Adrenal gland (tissue), 9 donors: ENCODE measurements at regions not wholly inside any gene's neighbourhood (a gene's known extent, or its start where the extent isn't known, plus 50 kb on each side); places are given as distances from the start of the nearest gene placed in this dataset.

ENCODE experiments used
- DNase-seq, 7 donors: peaks; one replicate each; pipeline ENCODE4 v3.0.0-alpha.2; 2019 to 2020
- H3K27ac ChIP-seq, 5 donors: fragments of 200-600 bp; sonication (generic) in 4 of 5; 1 replicate in 3 of 5; 2 replicates in 2 of 5; pipeline versions ENCODE4 v1.5.1 to v1.8.0; 2016 to 2020; ENCODE audit warnings: mild to moderate bottlenecking in 1 of 5
- H3K27me3 ChIP-seq: fragments of 200-600 bp; 2 replicates; pipeline ENCODE4 v1.8.0; 2021
- H3K36me3 ChIP-seq, 2 donors: fragments of 200-600 bp; replicated peaks in 1 of 2; 1 replicate in 1 of 2; 2 replicates in 1 of 2; pipeline versions ENCODE4 v1.5.1 to v1.8.0; 2018 to 2022
- H3K4me1 ChIP-seq, 2 donors: fragments of 200-600 bp; replicated peaks in 1 of 2; 1 replicate in 1 of 2; 2 replicates in 1 of 2; pipeline versions ENCODE4 v1.5.1 to v1.8.0; 2018 to 2021
- H3K4me3 ChIP-seq, 4 donors: fragments of 200-600 bp; sonication (generic) in 3 of 4; one replicate each; pipeline ENCODE4 v1.5.1; 2016 to 2018
- H3K9me3 ChIP-seq, 3 donors: fragments of 200-600 bp; sonication (generic) in 1 of 3; replicated peaks in 1 of 3; 1 replicate in 2 of 3; 2 replicates in 1 of 3; pipeline versions ENCODE4 v1.5.1 to v1.8.0; 2016 to 2021
- CTCF ChIP-seq, 6 experiments: fragments of 450-650 bp in 4 of 6; fragments of 200-600 bp in 2 of 6; sonication (generic) in 1 of 6; IDR thresholded peaks; 1 replicate in 5 of 6; 2 replicates in 1 of 6; pipeline versions ENCODE4 v1.5.1 to v1.8.0; 2016 to 2021; ENCODE audit warnings: antibody characterized with exemption in 6 of 6, mild to moderate bottlenecking in 2 of 6, moderate library complexity in 1 of 6
- POLR2A ChIP-seq, 2 donors: fragments of 450-650 bp; IDR thresholded peaks; one replicate each; pipeline ENCODE4 v1.6.1; 2017; ENCODE audit warnings: antibody characterized with exemption in 2 of 2, mild to moderate bottlenecking in 2 of 2, moderate library complexity in 1 of 2
- WGBS, 4 donors: extraction: QIAGEN DNeasy Blood & Tissue Kit in 2 of 4; methylation state at CpG; one replicate each; pipeline versions ENCODE4 v1.1.5 to v1.1.7; 2013 to 2017; 5-methylcytosine and 5-hydroxymethylcytosine counted together
- intact Hi-C, 2 donors: fragments of 100-400 bp; cut with DNase I; formaldehyde crosslinking; loops; one replicate each; pipeline versions ENCODE4 v1.14.1 to v1.15.0; 2022 to 2023
- donor health status: healthy with polysubstance abuse.
- donor health status: Bipolar disorder and iron deficiency.
- donor health status: DM: yes; HTN: yes; CAD: no.
- donor health status: DM: no; HTN: no; CAD: no.
- donor health status: DM: no; HTN: no; CAD: no.

- TF ChIP-seq POLR2A (IDR thresholded peaks at IDR 0.05) (no peak), CTCF (IDR thresholded peaks at IDR 0.05) (no peak)
- H3K9me3 ChIP-seq, result no peaks in the 10 kb centered on the region
- H3K36me3 ChIP-seq, result no peaks in the 10 kb centered on the region
- no peaks in the 10 kb centered on the region for H3K27me3 ChIP-seq
- H3K27ac ChIP-seq, result no peak overlapping the region
- no peak overlapping the region for H3K4me3 ChIP-seq
- H3K4me1 ChIP-seq, result no peaks in the 10 kb centered on the region
- intact Hi-C loops, result no loop called here
- no peak for DNase-seq
- 80 to 91% (median 84%) methylated on average over 2 of the region's 2 CpGs for WGBS, 4 donors
Measured at GRCh38 chr9:1957856-1958255, 57.3 kb upstream of the SMARCA2 start.

- no peaks in the 10 kb centered on the region for H3K36me3 ChIP-seq
- no peaks in the 10 kb centered on the region for H3K9me3 ChIP-seq
- TF ChIP-seq POLR2A (IDR thresholded peaks at IDR 0.05), result no peak
- no peak for TF ChIP-seq CTCF (IDR thresholded peaks at IDR 0.05)
- no peak overlapping the region for H3K4me3 ChIP-seq
- DNase-seq, result no peak
- H3K27ac ChIP-seq, result no peak overlapping the region
- WGBS, 4 donors, result 73 to 86% (median 85%) methylated on average over 1 of the region's 1 CpG; no CpG with 5 or more reads in 1 of the 4 donors
- intact Hi-C loops, result no loop called here
- H3K27me3 ChIP-seq, result no peaks in the 10 kb centered on the region
- H3K4me1 ChIP-seq, result no peaks in the 10 kb centered on the region
Measured at GRCh38 chr9:1959371-1959770, 55.8 kb upstream of the SMARCA2 start.

GRCh38 chr9:1960342-1961042 lies 54.7 kb upstream of the SMARCA2 start:
- intact Hi-C loops, result no loop called here
- Histone ChIP-seq H3K27me3 (no peaks in the 10 kb centered on the region), H3K27ac (no peak overlapping the region), H3K36me3 (no peaks in the 10 kb centered on the region), H3K4me3 (no peak overlapping the region), H3K9me3 (no peaks in the 10 kb centered on the region), H3K4me1 (no peaks in the 10 kb centered on the region)
- DNase-seq, result no peak
- 52 to 70% (median 61%) methylated on average over 6 of the region's 6 CpGs for WGBS, 4 donors
- TF ChIP-seq CTCF (IDR thresholded peaks at IDR 0.05) (no peak), POLR2A (IDR thresholded peaks at IDR 0.05) (no peak)

- Histone ChIP-seq H3K27me3 (no peaks in the 10 kb centered on the region), H3K36me3 (no peaks in the 10 kb centered on the region), H3K4me3 (no peak overlapping the region), H3K9me3 (no peaks in the 10 kb centered on the region), H3K4me1 (no peaks in the 10 kb centered on the region), H3K27ac (no peak overlapping the region)
- DNase-seq, result no peak
- WGBS, 4 donors, result 69 to 77% (median 72%) methylated on average over 2 of the region's 2 CpGs
- no peak for TF ChIP-seq POLR2A (IDR thresholded peaks at IDR 0.05)
- TF ChIP-seq CTCF (IDR thresholded peaks at IDR 0.05), result no peak
- intact Hi-C loops, result no loop called here
Measured at GRCh38 chr9:1962122-1962521, 53.0 kb upstream of the SMARCA2 start.
